MM.1S (cell line): ENCODE measurements at regions not wholly inside any gene's neighbourhood (a gene's known extent, or its start where the extent isn't known, plus 50 kb on each side); places are given as distances from the start of the nearest gene placed in this dataset.
"Not testable (repeated sequence)": the region's sequence is repeated elsewhere in the genome, so short reads cannot be mapped to it uniquely, and the experiment has no call there.

Experiments used
- DNase-seq: peaks from one replicate; pipeline ENCODE4 v3.0.0-alpha.2; 2015
- H2AFZ ChIP-seq: fragments of 300-600 bp; sonication (generic); 2 replicates; pipeline ENCODE4 v1.6.0; 2016; ENCODE audit warnings: antibody characterized with exemption, low read length
- H3F3A ChIP-seq: fragments of 300-600 bp; sonication (generic); 2 replicates; pipeline ENCODE4 v1.6.1; 2016; ENCODE audit warnings: mild to moderate bottlenecking, antibody characterized with exemption, low read length, moderate library complexity, mixed read lengths; ENCODE audit not compliant: insufficient read depth
- H3K27ac ChIP-seq: fragments of 300-600 bp; sonication (generic); 2 replicates; pipeline ENCODE4 v1.5.1; 2016; ENCODE audit warnings: mild to moderate bottlenecking, low read length
- H3K27me3 ChIP-seq: fragments of 300-600 bp; sonication (generic); replicated peaks from 2 replicates; pipeline ENCODE4 v1.6.0; 2016; ENCODE audit warnings: low read length; ENCODE audit not compliant: insufficient read depth
- H3K36me3 ChIP-seq: fragments of 300-600 bp; sonication (generic); replicated peaks from 2 replicates; pipeline ENCODE4 v1.6.1; 2016; ENCODE audit warnings: mild to moderate bottlenecking, low read length, mixed read lengths; ENCODE audit not compliant: insufficient read depth
- H3K4me1 ChIP-seq: fragments of 300-600 bp; sonication (generic); 2 replicates; pipeline ENCODE4 v1.6.1; 2016; ENCODE audit warnings: low read length, mixed read lengths
- H3K4me2 ChIP-seq: fragments of 300-600 bp; sonication (generic); 2 replicates; pipeline ENCODE4 v1.6.0; 2016; ENCODE audit warnings: low read depth, low read length
- H3K4me3 ChIP-seq: fragments of 300-600 bp; sonication (generic); 2 replicates; pipeline ENCODE4 v1.5.1; 2016; ENCODE audit warnings: low read length, mixed read lengths
- H3K79me2 ChIP-seq: fragments of 300-600 bp; sonication (generic); 2 replicates; pipeline ENCODE4 v1.6.1; 2016; ENCODE audit warnings: mixed run types, low read length, mixed read lengths
- H3K9ac ChIP-seq: fragments of 300-600 bp; sonication (generic); 2 replicates; pipeline ENCODE4 v1.6.1; 2016; ENCODE audit warnings: low read length, mixed read lengths
- H3K9me2 ChIP-seq: fragments of 300-600 bp; sonication (generic); replicated peaks from 2 replicates; pipeline ENCODE4 v1.6.1; 2016; ENCODE audit warnings: mild to moderate bottlenecking, low read length, mixed read lengths; ENCODE audit not compliant: insufficient read depth
- H3K9me3 ChIP-seq: fragments of 300-600 bp; sonication (generic); replicated peaks from 2 replicates; pipeline ENCODE4 v1.6.1; 2016; ENCODE audit warnings: mild to moderate bottlenecking, low read length, mixed read lengths; ENCODE audit not compliant: insufficient read depth
- H4K20me1 ChIP-seq: fragments of 300-600 bp; sonication (generic); 2 replicates; pipeline ENCODE4 v1.6.1; 2016; ENCODE audit warnings: mild to moderate bottlenecking, low read length, moderate library complexity, mixed read lengths; ENCODE audit not compliant: insufficient read depth
- EZH2 ChIP-seq: fragments of 300-600 bp; sonication (generic); optimal IDR thresholded peaks from 2 replicates; pipeline ENCODE3; 2017; ENCODE audit warnings: low read depth, mild to moderate bottlenecking, antibody characterized with exemption, low read length, mixed read lengths
- EZH2phosphoT487 ChIP-seq: fragments of 300-600 bp; sonication (generic); IDR thresholded peaks from 2 replicates; pipeline ENCODE4 v1.6.1; 2018; ENCODE audit warnings: antibody characterized with exemption, low read length
- TF ChIP-seq, protein P1 (sequence below): fragments of 300-600 bp; sonication (generic); IDR thresholded peaks from 2 replicates; pipeline ENCODE4 v1.5.1; 2016; ENCODE audit warnings: antibody characterized with exemption, low read length, mixed read lengths

DNA sequence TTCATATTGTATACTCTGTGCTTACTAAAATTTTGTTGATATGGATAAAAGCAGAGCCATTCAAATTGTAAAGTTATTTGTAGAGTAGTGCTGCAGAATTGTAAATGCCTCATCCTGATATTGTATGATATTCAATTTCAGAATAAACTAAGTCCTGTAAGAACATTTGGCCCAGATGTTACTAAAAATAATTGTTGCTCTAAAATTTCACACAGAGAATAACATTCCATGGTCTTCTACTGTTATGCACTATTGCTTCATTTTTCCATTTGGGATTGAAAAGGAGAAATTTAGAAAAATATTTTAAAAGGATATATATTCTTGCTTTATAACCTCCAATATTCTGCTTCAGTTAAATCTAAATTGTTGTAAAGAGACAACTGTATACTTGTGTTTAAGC is 195.6 kb downstream of the LARP7 start:
- H3K36me3 ChIP-seq, result no peaks in the 10 kb centered on the region
- no peaks in the 10 kb centered on the region for H3K27me3 ChIP-seq
- TF ChIP-seq EZH2phosphoT487 (no peak), EZH2 (no peak)
- TF ChIP-seq, protein P1, sequence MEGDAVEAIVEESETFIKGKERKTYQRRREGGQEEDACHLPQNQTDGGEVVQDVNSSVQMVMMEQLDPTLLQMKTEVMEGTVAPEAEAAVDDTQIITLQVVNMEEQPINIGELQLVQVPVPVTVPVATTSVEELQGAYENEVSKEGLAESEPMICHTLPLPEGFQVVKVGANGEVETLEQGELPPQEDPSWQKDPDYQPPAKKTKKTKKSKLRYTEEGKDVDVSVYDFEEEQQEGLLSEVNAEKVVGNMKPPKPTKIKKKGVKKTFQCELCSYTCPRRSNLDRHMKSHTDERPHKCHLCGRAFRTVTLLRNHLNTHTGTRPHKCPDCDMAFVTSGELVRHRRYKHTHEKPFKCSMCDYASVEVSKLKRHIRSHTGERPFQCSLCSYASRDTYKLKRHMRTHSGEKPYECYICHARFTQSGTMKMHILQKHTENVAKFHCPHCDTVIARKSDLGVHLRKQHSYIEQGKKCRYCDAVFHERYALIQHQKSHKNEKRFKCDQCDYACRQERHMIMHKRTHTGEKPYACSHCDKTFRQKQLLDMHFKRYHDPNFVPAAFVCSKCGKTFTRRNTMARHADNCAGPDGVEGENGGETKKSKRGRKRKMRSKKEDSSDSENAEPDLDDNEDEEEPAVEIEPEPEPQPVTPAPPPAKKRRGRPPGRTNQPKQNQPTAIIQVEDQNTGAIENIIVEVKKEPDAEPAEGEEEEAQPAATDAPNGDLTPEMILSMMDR, result no peak

DNA sequence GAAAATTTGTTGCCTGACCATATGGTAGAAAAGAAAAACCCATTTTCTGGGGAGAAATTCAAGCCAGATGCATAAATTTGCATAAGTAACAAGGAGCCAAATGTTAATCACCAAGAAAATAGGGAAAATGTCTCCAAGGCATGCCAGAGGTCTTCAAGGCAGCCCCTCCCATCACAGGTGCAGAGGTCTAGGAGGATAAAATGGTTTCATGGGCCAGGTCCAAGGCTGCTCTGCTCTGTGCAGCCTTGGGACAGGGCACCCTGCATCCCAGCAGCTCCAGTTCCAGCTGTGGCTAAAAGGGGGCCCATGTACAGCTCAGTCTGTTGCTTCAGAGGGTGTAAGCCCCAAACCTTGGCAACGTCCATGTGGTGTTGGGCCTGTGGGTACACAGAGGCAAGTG is 200.0 kb downstream of the LARP7 start:
- no peak overlapping the region for H3K4me2 ChIP-seq
- no peaks in the 10 kb centered on the region for H3K9me2 ChIP-seq
- 0 out of 2 replicates have a peak, but pooled peaks cover 6% of the 10 kb centered on the region for H3F3A ChIP-seq
- DNase-seq, result no peak
- H4K20me1 ChIP-seq, result no peaks in the 10 kb centered on the region
- TF ChIP-seq EZH2 (no peak), EZH2phosphoT487 (no peak)
- TF ChIP-seq, protein P1, result no peak
- H3K27me3 ChIP-seq, result no peaks in the 10 kb centered on the region
- H3K9ac ChIP-seq, result no peak overlapping the region
- H3K27ac ChIP-seq, result no peak overlapping the region
- H2AFZ ChIP-seq, result no peak overlapping the region
- no peak overlapping the region for H3K4me3 ChIP-seq
- H3K36me3 ChIP-seq, result no peaks in the 10 kb centered on the region
- no peaks in the 10 kb centered on the region for H3K9me3 ChIP-seq
- H3K79me2 ChIP-seq, result no peaks in the 10 kb centered on the region
- H3K4me1 ChIP-seq, result peaks cover 10% of the 10 kb centered on the region; the same call in 1 of the 2 replicates

More for the DNA sequence above, 195.6 kb downstream of the LARP7 start:
- Histone ChIP-seq H2AFZ (no peak overlapping the region), H3K4me1 (no peaks in the 10 kb centered on the region), H3F3A (no peaks in the 10 kb centered on the region), H4K20me1 (no peaks in the 10 kb centered on the region), H3K27ac (no peak overlapping the region), H3K4me3 (no peak overlapping the region), H3K9me3 (no peaks in the 10 kb centered on the region), H3K79me2 (no peaks in the 10 kb centered on the region), H3K4me2 (no peak overlapping the region), H3K9me2 (no peaks in the 10 kb centered on the region), H3K9ac (no peak overlapping the region)
- no peak for DNase-seq

DNA sequence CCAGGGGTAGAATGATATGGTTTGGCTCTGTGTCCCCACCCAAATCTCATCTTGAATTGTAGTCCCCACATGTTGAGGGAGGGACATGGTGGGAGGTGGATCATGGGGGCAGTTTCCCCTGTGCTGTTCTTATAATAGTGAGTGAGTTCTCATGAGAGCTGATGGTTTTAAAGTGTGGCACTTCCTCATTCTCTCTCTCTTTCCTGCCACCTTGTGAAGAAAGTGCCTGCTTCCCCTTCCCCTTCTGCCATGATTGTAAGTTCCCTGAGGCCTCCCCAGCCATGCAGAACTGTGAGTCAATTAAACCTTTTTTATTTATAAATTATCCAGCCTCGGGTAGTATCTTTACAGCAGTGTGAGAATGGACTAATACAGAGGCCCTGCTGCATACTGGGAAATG is 201.1 kb downstream of the LARP7 start:
- H3K36me3 ChIP-seq, H3K4me2 ChIP-seq, H3K4me3 ChIP-seq, H3K79me2 ChIP-seq, DNase-seq, H3K27me3 ChIP-seq, H3K9me2 ChIP-seq, H3K9ac ChIP-seq, H2AFZ ChIP-seq, H3K9me3 ChIP-seq, H3F3A ChIP-seq, H3K4me1 ChIP-seq, H4K20me1 ChIP-seq, H3K27ac ChIP-seq: not testable (repeated sequence)

DNA sequence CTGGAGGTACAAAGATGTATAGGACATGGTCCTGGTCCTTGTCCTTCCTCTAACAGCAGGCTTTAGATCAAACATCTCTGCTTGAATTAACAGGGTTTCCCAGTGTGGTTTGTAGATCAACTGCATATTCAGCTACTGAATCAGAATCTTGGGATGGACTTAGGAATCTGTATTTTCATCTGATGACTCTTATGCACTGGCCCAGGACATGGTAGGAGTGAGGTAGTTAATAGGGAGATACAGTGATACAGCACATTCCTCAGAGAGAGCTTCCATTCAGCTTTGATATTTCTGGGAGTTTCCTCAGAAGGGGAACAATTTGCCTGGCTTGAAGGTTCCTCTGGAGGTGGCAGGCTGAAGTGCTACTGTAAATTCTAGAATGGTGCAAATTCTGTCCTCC is 203.1 kb downstream of the LARP7 start:
- Histone ChIP-seq H2AFZ (no peak overlapping the region), H3K27ac (no peak overlapping the region), H3F3A (0 out of 2 replicates have a peak, but pooled peaks cover 6% of the 10 kb centered on the region), H3K9me3 (no peaks in the 10 kb centered on the region), H3K4me1 (peaks cover 10% of the 10 kb centered on the region; the same call in 1 of the 2 replicates), H3K27me3 (no peaks in the 10 kb centered on the region), H3K4me2 (no peak overlapping the region; the same call in 1 of the 2 replicates), H4K20me1 (no peaks in the 10 kb centered on the region), H3K79me2 (no peaks in the 10 kb centered on the region), H3K9me2 (no peaks in the 10 kb centered on the region), H3K4me3 (no peak overlapping the region), H3K9ac (no peak overlapping the region), H3K36me3 (no peaks in the 10 kb centered on the region)
- no peak for DNase-seq
- TF ChIP-seq EZH2, result no peak
- TF ChIP-seq, protein P1, result no peak
- TF ChIP-seq EZH2phosphoT487, result no peak
